IMR-90 (cell line): ENCODE measurements at regions not wholly inside any gene's neighbourhood (a gene's known extent, or its start where the extent isn't known, plus 50 kb on each side); places are given as distances from the start of the nearest gene placed in this dataset.

Experiments used
- ATAC-seq: fragments of 200-7000 bp; cut with Tn5 transposase; 2 replicates; pipeline ENCODE4 v1.9.1; 2020; ENCODE audit warnings: low read depth, mild to moderate bottlenecking, moderate library complexity
- BruUV-seq: library from RNA; stranded (reverse); fragments of 400-500 nt; replicated peaks from 2 replicates; lab custom pipeline; 2021; lab: Mats Ljungman, UMichigan
- CTCF ChIA-PET: fragments of 300-600 bp; formaldehyde crosslinking; extraction: SDS; loops from one replicate; lab custom pipeline; 2021; ENCODE audit warnings: antibody characterized with exemption; lab: Yijun Ruan, JAX
- POLR2A ChIA-PET: fragments of 300-600 bp; sonication (Branson Sonifier 250); formaldehyde crosslinking; loops from one replicate; lab custom pipeline; 2022; ENCODE audit warnings: antibody characterized with exemption; ENCODE audit not compliant: unreplicated experiment; lab: Charles Lee
- DNase-seq: peaks from one replicate; pipeline ENCODE4 v3.0.0; 2013
- H2AFZ ChIP-seq: replicated peaks from 2 replicates; pipeline ENCODE3; 2013; ENCODE audit warnings: low read length, mild to moderate bottlenecking; ENCODE audit not compliant: poor library complexity
- H2AK5ac ChIP-seq: 2 replicates; pipeline ENCODE4 v1.6.1; 2013; ENCODE audit warnings: low read depth, low read length, inconsistent platforms
- H2AK9ac ChIP-seq: replicated peaks from 2 replicates; pipeline ENCODE3; 2013; ENCODE audit warnings: mild to moderate bottlenecking, low read depth, low read length, moderate library complexity; ENCODE audit not compliant: poor library complexity
- H2BK120ac ChIP-seq: 2 replicates; pipeline ENCODE4 v1.6.1; 2013; ENCODE audit warnings: low read depth, low read length, inconsistent platforms
- H2BK15ac ChIP-seq: 3 replicates; pipeline ENCODE4 v1.6.1; 2013; ENCODE audit warnings: low read depth, low read length, inconsistent platforms
- H2BK20ac ChIP-seq: 2 replicates; pipeline ENCODE4 v1.6.1; 2013; ENCODE audit warnings: low read depth, mild to moderate bottlenecking, inconsistent platforms, low read length, moderate library complexity
- H2BK5ac ChIP-seq: 2 replicates; pipeline ENCODE4 v1.6.1; 2013; ENCODE audit warnings: mild to moderate bottlenecking, low read depth, low read length, inconsistent platforms; ENCODE audit not compliant: poor library complexity, severe bottlenecking
- H3K14ac ChIP-seq: replicated peaks from 2 replicates; pipeline ENCODE4 v1.6.1; 2013; ENCODE audit warnings: low read depth, low read length, inconsistent platforms
- H3K18ac ChIP-seq: 2 replicates; pipeline ENCODE4 v1.6.1; 2013; ENCODE audit warnings: low read depth, low read length, control low read depth
- H3K23ac ChIP-seq: 2 replicates; pipeline ENCODE4 v1.6.1; 2013; ENCODE audit warnings: low read depth, low read length, inconsistent platforms
- H3K27ac ChIP-seq: 2 replicates; pipeline ENCODE4 v1.5.1; 2013; ENCODE audit warnings: mild to moderate bottlenecking, control low read depth, low read length; ENCODE audit not compliant: insufficient read depth
- H3K27me3 ChIP-seq: 2 replicates; pipeline ENCODE4 v1.6.1; 2013; ENCODE audit warnings: low read length; ENCODE audit not compliant: control insufficient read depth, insufficient read depth
- H3K36me3 ChIP-seq: 2 replicates; pipeline ENCODE4 v1.6.1; 2013; ENCODE audit warnings: low read length, mixed read lengths; ENCODE audit not compliant: control insufficient read depth, insufficient read depth
- H3K4ac ChIP-seq: 2 replicates; pipeline ENCODE4 v1.6.1; 2013; ENCODE audit warnings: low read depth, low read length, inconsistent platforms
- H3K4me1 ChIP-seq: 2 replicates; pipeline ENCODE4 v1.6.1; 2013; ENCODE audit warnings: low read length, mixed read lengths; ENCODE audit not compliant: control insufficient read depth, insufficient read depth
- H3K4me2 ChIP-seq: 2 replicates; pipeline ENCODE4 v1.6.1; 2013; ENCODE audit warnings: low read depth, mild to moderate bottlenecking, control low read depth, low read length, moderate library complexity
- H3K4me3 ChIP-seq: 2 replicates; pipeline ENCODE4 v1.5.1; 2013; ENCODE audit warnings: low read depth, mild to moderate bottlenecking, control low read depth, low read length, moderate library complexity; ENCODE audit not compliant: insufficient read depth
- H3K56ac ChIP-seq: 2 replicates; pipeline ENCODE4 v1.6.1; 2013; ENCODE audit warnings: low read length, inconsistent platforms; ENCODE audit not compliant: insufficient read depth; ENCODE audit errors: extremely low read depth
- H3K79me1 ChIP-seq, 2 experiments: 2 replicates each; pipeline ENCODE4 v1.6.1; 2013; ENCODE audit warnings: low read length in 2 of 2, inconsistent platforms in 1 of 2, low read depth in 1 of 2
- H3K9ac ChIP-seq: 2 replicates; pipeline ENCODE4 v1.6.1; 2013; ENCODE audit warnings: low read depth, low read length, control low read depth
- H3K9me1 ChIP-seq: 2 replicates; pipeline ENCODE4 v1.6.1; 2013; ENCODE audit warnings: low read length, inconsistent platforms; ENCODE audit not compliant: insufficient read depth
- H3K9me3 ChIP-seq: 2 replicates; pipeline ENCODE4 v1.6.1; 2013; ENCODE audit warnings: low read length; ENCODE audit not compliant: control insufficient read depth, insufficient read depth
- H4K20me1 ChIP-seq: 2 replicates; pipeline ENCODE4 v1.6.1; 2013; ENCODE audit warnings: low read length, inconsistent platforms; ENCODE audit not compliant: insufficient read depth
- H4K5ac ChIP-seq: 2 replicates; pipeline ENCODE4 v1.6.1; 2013; ENCODE audit warnings: mild to moderate bottlenecking, low read depth, low read length, control low read depth
- H4K8ac ChIP-seq, 2 experiments: 2 replicates each; pipeline ENCODE4 v1.6.1; 2013; ENCODE audit warnings: low read depth in 2 of 2, low read length in 2 of 2, control low read depth in 1 of 2, inconsistent platforms in 1 of 2
- H4K91ac ChIP-seq: 2 replicates; pipeline ENCODE4 v1.6.1; 2013; ENCODE audit warnings: low read depth, low read length, inconsistent platforms; ENCODE audit not compliant: insufficient read depth
- BHLHE40 ChIP-seq: fragments of 150-350 bp; IDR thresholded peaks from 2 replicates; pipeline ENCODE4 v1.6.1; 2016; ENCODE audit warnings: mild to moderate bottlenecking, low read depth, low read length
- CEBPB ChIP-seq: IDR thresholded peaks from 2 replicates; pipeline ENCODE4 v1.6.1; 2012; ENCODE audit warnings: low read depth, low read length, improper control_type of control experiment
- CHD1 ChIP-seq: IDR thresholded peaks from 2 replicates; pipeline ENCODE4 v1.6.1; 2012; ENCODE audit warnings: low read depth, low read length, improper control_type of control experiment
- FOS ChIP-seq: fragments of 150-350 bp; IDR thresholded peaks from 2 replicates; pipeline ENCODE4 v1.6.1; 2016; ENCODE audit warnings: low read depth, low read length
- MAFK ChIP-seq: IDR thresholded peaks from 2 replicates; pipeline ENCODE4 v1.6.1; 2012; ENCODE audit warnings: low read depth, low read length, improper control_type of control experiment
- MAZ ChIP-seq: IDR thresholded peaks from 2 replicates; pipeline ENCODE4 v1.6.1; 2012; ENCODE audit warnings: low read depth, mild to moderate bottlenecking, low read length, improper control_type of control experiment, moderate library complexity, borderline replicate concordance
- MXI1 ChIP-seq: IDR thresholded peaks from 2 replicates; pipeline ENCODE4 v1.6.1; 2012; ENCODE audit warnings: low read depth, mild to moderate bottlenecking, low read length, moderate library complexity, borderline replicate concordance
- NFE2L2 ChIP-seq: fragments of 150-350 bp; IDR thresholded peaks from 2 replicates; pipeline ENCODE4 v1.6.1; 2016; ENCODE audit warnings: low read depth, mild to moderate bottlenecking, low read length
- POLR2A ChIP-seq: IDR thresholded peaks from 2 replicates; pipeline ENCODE4 v1.6.1; 2012; ENCODE audit warnings: mild to moderate bottlenecking, low read depth, low read length
- RAD21 ChIP-seq: IDR thresholded peaks from 2 replicates; pipeline ENCODE4 v1.6.1; 2012; ENCODE audit warnings: low read length, improper control_type of control experiment
- RCOR1 ChIP-seq: IDR thresholded peaks from 2 replicates; pipeline ENCODE4 v1.6.1; 2012; ENCODE audit warnings: mild to moderate bottlenecking, low read length, improper control_type of control experiment; ENCODE audit not compliant: insufficient replicate concordance
- RFX5 ChIP-seq: IDR thresholded peaks from 2 replicates; pipeline ENCODE4 v1.8.0; 2012; ENCODE audit warnings: low read depth, mild to moderate bottlenecking, low read length, moderate library complexity
- SMC3 ChIP-seq: fragments of 150-350 bp; IDR thresholded peaks from 2 replicates; pipeline ENCODE4 v1.6.1; 2016; ENCODE audit warnings: low read depth, mild to moderate bottlenecking, antibody characterized with exemption, low read length, moderate library complexity
- WGBS, 2 experiments: methylation state at CpG; one replicate each; pipeline versions ENCODE4 v1.1.5 to v1.1.7; 2013; ENCODE audit warnings: missing lambda C conversion rate in 2 of 2; ENCODE audit not compliant: insufficient read length in 1 of 2; ENCODE audit errors: extremely low coverage in 2 of 2; 5-methylcytosine and 5-hydroxymethylcytosine counted together
- dilution Hi-C: fragments of 300-500 bp; cut with HindIII; formaldehyde crosslinking; loops from one replicate; pipeline ENCODE4 v1.14.3; 2018; ENCODE audit warnings: low sequenced_read_pairs; ENCODE audit not compliant: unreplicated experiment
- in situ Hi-C: fragments of 300-500 bp; cut with MboI; formaldehyde crosslinking; loops from 3 replicates; pipeline ENCODE4 v1.14.3; 2019; ENCODE audit warnings: low sequenced_read_pairs, inconsistent platforms, mixed read lengths
- intact Hi-C: fragments of 100-400 bp; cut with micrococcal nuclease; formaldehyde crosslinking; loops from 2 replicates; pipeline ENCODE4 v1.10.0; 2022
- TF ChIP-seq, protein P1 (sequence below): fragments of 150-350 bp; IDR thresholded peaks from 2 replicates; pipeline ENCODE4 v1.6.1; 2016; ENCODE audit warnings: low read depth, mild to moderate bottlenecking, low read length, moderate library complexity, borderline replicate concordance
- TF ChIP-seq, protein P2 (sequence below): conservative IDR thresholded peaks from 2 replicates; pipeline ENCODE4 v1.5.1; 2012; ENCODE audit warnings: mild to moderate bottlenecking, low read depth, low read length, improper control_type of control experiment
- TF ChIP-seq, protein P3 (sequence below): fragments of 150-350 bp; IDR thresholded peaks from 2 replicates; pipeline ENCODE4 v1.6.1; 2017; ENCODE audit warnings: mild to moderate bottlenecking, antibody characterized with exemption, low read length, low read depth

DNA sequence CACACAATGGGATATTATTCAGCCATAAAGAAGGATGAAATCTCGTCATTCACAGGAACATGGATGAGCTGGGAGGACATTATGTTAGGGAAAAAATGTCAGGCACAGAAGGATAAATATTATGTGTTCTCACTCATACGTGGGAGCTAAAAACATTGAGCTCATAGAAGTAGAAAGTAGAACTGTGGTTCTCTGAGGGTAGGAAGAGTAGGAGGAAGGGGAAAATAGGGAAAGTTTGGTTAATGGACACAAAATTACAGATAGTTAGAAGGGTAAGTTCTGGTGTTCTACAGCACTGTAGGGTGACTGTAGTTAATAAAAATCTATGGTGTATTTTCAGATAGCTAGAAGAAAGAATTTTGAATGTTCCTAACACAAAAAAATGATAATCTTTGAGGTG is 102.6 kb upstream of the LIPC start:
- no peak overlapping the region for H3K18ac ChIP-seq
- no peak overlapping the region for H3K14ac ChIP-seq
- H3K9ac ChIP-seq, result no peak overlapping the region
- no peak overlapping the region for H3K27ac ChIP-seq
- no peak overlapping the region for H2BK5ac ChIP-seq
- H3K79me1 ChIP-seq, result peaks cover 0 to 10% of the 10 kb centered on the region in 2 experiments; a peak in 3 of 4 replicates
- no peak for ATAC-seq
- dilution Hi-C loops, result no loop called here
- H2AK9ac ChIP-seq, result no peak overlapping the region
- H4K8ac ChIP-seq, result no peak overlapping the region
- H3K23ac ChIP-seq, result no peak overlapping the region
- H2AFZ ChIP-seq, result no peak overlapping the region
- no TSS peak for BruUV-seq
- CTCF ChIA-PET, result no interaction called here
- no peaks in the 10 kb centered on the region for H3K36me3 ChIP-seq
- H2BK20ac ChIP-seq, result no peak overlapping the region
- H3K4ac ChIP-seq, result no peak overlapping the region
- no peak overlapping the region for H2BK15ac ChIP-seq
- no peak overlapping the region for H3K56ac ChIP-seq
- H3K9me3 ChIP-seq, result no peaks in the 10 kb centered on the region
- no peak overlapping the region for H2BK120ac ChIP-seq
- POLR2A ChIA-PET, result no interaction called here
- no peak for DNase-seq
- no peak for TF ChIP-seq NFE2L2
- TF ChIP-seq, protein P1, sequence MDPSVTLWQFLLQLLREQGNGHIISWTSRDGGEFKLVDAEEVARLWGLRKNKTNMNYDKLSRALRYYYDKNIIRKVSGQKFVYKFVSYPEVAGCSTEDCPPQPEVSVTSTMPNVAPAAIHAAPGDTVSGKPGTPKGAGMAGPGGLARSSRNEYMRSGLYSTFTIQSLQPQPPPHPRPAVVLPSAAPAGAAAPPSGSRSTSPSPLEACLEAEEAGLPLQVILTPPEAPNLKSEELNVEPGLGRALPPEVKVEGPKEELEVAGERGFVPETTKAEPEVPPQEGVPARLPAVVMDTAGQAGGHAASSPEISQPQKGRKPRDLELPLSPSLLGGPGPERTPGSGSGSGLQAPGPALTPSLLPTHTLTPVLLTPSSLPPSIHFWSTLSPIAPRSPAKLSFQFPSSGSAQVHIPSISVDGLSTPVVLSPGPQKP, result no peak
- no peak for TF ChIP-seq RCOR1
- TF ChIP-seq CHD1, result no peak
- TF ChIP-seq MXI1, result no peak
- no peak for TF ChIP-seq CEBPB
- no peak for TF ChIP-seq BHLHE40
- no peak for TF ChIP-seq RFX5
- TF ChIP-seq POLR2A, result no peak
- no peak for TF ChIP-seq SMC3
- no peak for TF ChIP-seq MAFK
- no peak for TF ChIP-seq RAD21
- TF ChIP-seq MAZ, result no peak
- TF ChIP-seq, protein P2, sequence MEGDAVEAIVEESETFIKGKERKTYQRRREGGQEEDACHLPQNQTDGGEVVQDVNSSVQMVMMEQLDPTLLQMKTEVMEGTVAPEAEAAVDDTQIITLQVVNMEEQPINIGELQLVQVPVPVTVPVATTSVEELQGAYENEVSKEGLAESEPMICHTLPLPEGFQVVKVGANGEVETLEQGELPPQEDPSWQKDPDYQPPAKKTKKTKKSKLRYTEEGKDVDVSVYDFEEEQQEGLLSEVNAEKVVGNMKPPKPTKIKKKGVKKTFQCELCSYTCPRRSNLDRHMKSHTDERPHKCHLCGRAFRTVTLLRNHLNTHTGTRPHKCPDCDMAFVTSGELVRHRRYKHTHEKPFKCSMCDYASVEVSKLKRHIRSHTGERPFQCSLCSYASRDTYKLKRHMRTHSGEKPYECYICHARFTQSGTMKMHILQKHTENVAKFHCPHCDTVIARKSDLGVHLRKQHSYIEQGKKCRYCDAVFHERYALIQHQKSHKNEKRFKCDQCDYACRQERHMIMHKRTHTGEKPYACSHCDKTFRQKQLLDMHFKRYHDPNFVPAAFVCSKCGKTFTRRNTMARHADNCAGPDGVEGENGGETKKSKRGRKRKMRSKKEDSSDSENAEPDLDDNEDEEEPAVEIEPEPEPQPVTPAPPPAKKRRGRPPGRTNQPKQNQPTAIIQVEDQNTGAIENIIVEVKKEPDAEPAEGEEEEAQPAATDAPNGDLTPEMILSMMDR, result no peak
- TF ChIP-seq, protein P3, sequence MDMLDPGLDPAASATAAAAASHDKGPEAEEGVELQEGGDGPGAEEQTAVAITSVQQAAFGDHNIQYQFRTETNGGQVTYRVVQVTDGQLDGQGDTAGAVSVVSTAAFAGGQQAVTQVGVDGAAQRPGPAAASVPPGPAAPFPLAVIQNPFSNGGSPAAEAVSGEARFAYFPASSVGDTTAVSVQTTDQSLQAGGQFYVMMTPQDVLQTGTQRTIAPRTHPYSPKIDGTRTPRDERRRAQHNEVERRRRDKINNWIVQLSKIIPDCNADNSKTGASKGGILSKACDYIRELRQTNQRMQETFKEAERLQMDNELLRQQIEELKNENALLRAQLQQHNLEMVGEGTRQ, result no peak
- TF ChIP-seq FOS, result no peak
- H3K4me2 ChIP-seq, result no peak overlapping the region
- H3K4me1 ChIP-seq, result peaks cover 25% of the 10 kb centered on the region
- in situ Hi-C loops, result no loop called here
- H4K20me1 ChIP-seq, result no peaks in the 10 kb centered on the region
- H4K5ac ChIP-seq, result no peak overlapping the region
- no peak overlapping the region; the same call in 1 of the 2 replicates for H4K91ac ChIP-seq
- WGBS, 2 experiments, result 100% methylated on average over 1 of the region's 2 CpGs; no CpG with 5 or more reads in 1 of the 2 experiments
- intact Hi-C loops, result no loop called here
- no peaks in the 10 kb centered on the region for H3K27me3 ChIP-seq
- peaks cover 16% of the 10 kb centered on the region for H3K9me1 ChIP-seq
- no peak overlapping the region for H3K4me3 ChIP-seq
- H2AK5ac ChIP-seq, result no peak overlapping the region
